Stomach (tissue), 8 donors: ENCODE measurements at regions not wholly inside any gene's neighbourhood (a gene's known extent, or its start where the extent isn't known, plus 50 kb on each side); places are given as distances from the start of the nearest gene placed in this dataset.
A peak's percentile ranks its signal among the peaks of the same experiment; 100 is the strongest.
"Not testable (repeated sequence)": the region's sequence is repeated elsewhere in the genome, so short reads cannot be mapped to it uniquely, and the experiment has no call there.

Source experiments
- DNase-seq, 2 donors: peaks; one replicate each; pipeline versions ENCODE4 v3.0.0 to v3.0.0-alpha.2; 2013 to 2019
- H3K27ac ChIP-seq, 5 donors: fragments of 200-600 bp in 4 of 5; sonication (generic) in 4 of 5; one replicate each; pipeline ENCODE4 v1.5.1; 2013 to 2019; ENCODE audit warnings: mild to moderate bottlenecking in 1 of 5, moderate library complexity in 1 of 5
- H3K27me3 ChIP-seq, 3 donors: fragments of 200-600 bp; sonication (generic); one replicate each; pipeline ENCODE4 v1.5.1; 2017 to 2019; ENCODE audit warnings: mixed run types in 1 of 3
- H3K36me3 ChIP-seq, 4 donors: fragments of 200-600 bp; sonication (generic); 1 replicate in 3 of 4; 2 replicates in 1 of 4; pipeline ENCODE4 v1.5.1; 2016 to 2019
- H3K4me1 ChIP-seq, 4 donors: fragments of 200-600 bp; sonication (generic); one replicate each; pipeline ENCODE4 v1.5.1; 2016 to 2019
- H3K4me3 ChIP-seq, 4 donors: fragments of 200-600 bp; sonication (generic) in 3 of 4; one replicate each; pipeline ENCODE4 v1.5.1; 2016 to 2019; ENCODE audit warnings: mild to moderate bottlenecking in 1 of 4
- H3K9me3 ChIP-seq, 4 donors: fragments of 200-600 bp; sonication (generic); one replicate each; pipeline ENCODE4 v1.5.1; 2016 to 2019
- CTCF ChIP-seq, 7 experiments: fragments of 450-650 bp in 4 of 7; fragments of 200-600 bp in 3 of 7; sonication (generic) in 3 of 7; IDR thresholded peaks; one replicate each; pipeline ENCODE4 v1.5.1; 2016 to 2019; ENCODE audit warnings: antibody characterized with exemption in 7 of 7, control low read depth in 2 of 7, mild to moderate bottlenecking in 1 of 7
- EP300 ChIP-seq: sonication (generic); formaldehyde crosslinking; IDR thresholded peaks from one replicate; pipeline ENCODE4 v1.6.1; 2017; ENCODE audit warnings: antibody characterized with exemption
- POLR2A ChIP-seq, 4 donors: fragments of 450-650 bp; IDR thresholded peaks; one replicate each; pipeline ENCODE4 v1.6.1; 2016; ENCODE audit warnings: antibody characterized with exemption in 4 of 4, control low read depth in 2 of 4, mild to moderate bottlenecking in 1 of 4, moderate library complexity in 1 of 4
- POLR2AphosphoS5 ChIP-seq, 3 donors: sonication (generic); formaldehyde crosslinking; IDR thresholded peaks; one replicate each; pipeline ENCODE4 v1.6.1; 2016; ENCODE audit warnings: antibody characterized with exemption in 3 of 3
- WGBS, 5 donors: extraction: QIAGEN DNeasy Blood & Tissue Kit in 3 of 5; methylation state at CpG; one replicate each; pipeline versions ENCODE4 v1.1.5 to v1.1.7; 2013 to 2018; 5-methylcytosine and 5-hydroxymethylcytosine counted together
- intact Hi-C: fragments of 100-400 bp; cut with DNase I; formaldehyde crosslinking; loops from one replicate; pipeline ENCODE4 v1.15.1; 2023; ENCODE audit warnings: low total_unique reads
- donor health status: healthy with polysubstance abuse.
- donor health status: Bipolar disorder and iron deficiency.
- donor health status: healthy.

- 69 to 88% (median 80%) methylated on average over 3 of the region's 3 CpGs for WGBS, 5 donors
- DNase-seq: no peak
- Histone ChIP-seq H3K36me3 (no peaks in the 10 kb centered on the region), H3K4me1 (no peaks in the 10 kb centered on the region), H3K27me3 (no peaks in the 10 kb centered on the region), H3K9me3 (no peaks in the 10 kb centered on the region), H3K27ac (no peak overlapping the region), H3K4me3 (no peak overlapping the region)
- TF ChIP-seq POLR2AphosphoS5 (IDR thresholded peaks at IDR 0.05): no peak
- TF ChIP-seq EP300: no peak
- TF ChIP-seq CTCF (IDR thresholded peaks at IDR 0.05): no peak
- no peak for TF ChIP-seq POLR2A (IDR thresholded peaks at IDR 0.05)
- intact Hi-C loops: no loop called here
Observed at GRCh38 chr2:35454966-35455638, 900.5 kb upstream of the CRIM1 start.

GRCh38 chr2:35447821-35448220 lies 907.8 kb upstream of the CRIM1 start:
- no peaks in the 10 kb centered on the region for H3K9me3 ChIP-seq
- H3K36me3 ChIP-seq: no peaks in the 10 kb centered on the region
- no peak overlapping the region for H3K4me3 ChIP-seq
- intact Hi-C loops: no loop called here
- H3K27ac ChIP-seq: no peak overlapping the region
- no peak for TF ChIP-seq CTCF (IDR thresholded peaks at IDR 0.05)
- TF ChIP-seq POLR2A (IDR thresholded peaks at IDR 0.05): no peak
- TF ChIP-seq EP300: no peak
- no peak for TF ChIP-seq POLR2AphosphoS5 (IDR thresholded peaks at IDR 0.05)
- no peaks in the 10 kb centered on the region for H3K4me1 ChIP-seq
- DNase-seq: no peak
- no peaks in the 10 kb centered on the region for H3K27me3 ChIP-seq

GRCh38 chr2:35447215-35447614 lies 908.4 kb upstream of the CRIM1 start:
- 49 to 71% (median 65%) methylated on average over 5 of the region's 5 CpGs for WGBS, 5 donors
- TF ChIP-seq CTCF (IDR thresholded peaks at IDR 0.05) (no peak), POLR2AphosphoS5 (IDR thresholded peaks at IDR 0.05) (no peak), EP300 (no peak), POLR2A (IDR thresholded peaks at IDR 0.05) (no peak)
- Histone ChIP-seq H3K27me3 (no peaks in the 10 kb centered on the region), H3K4me1 (no peaks in the 10 kb centered on the region), H3K36me3 (no peaks in the 10 kb centered on the region), H3K4me3 (no peak overlapping the region), H3K9me3 (no peaks in the 10 kb centered on the region), H3K27ac (no peak overlapping the region)
- intact Hi-C loops: no loop called here
- DNase-seq: peak in 1 of 2 donors; percentile 16

GRCh38 chr2:35443087-35443486 lies 912.5 kb upstream of the CRIM1 start:
- Histone ChIP-seq H3K27me3 (no peaks in the 10 kb centered on the region), H3K4me3 (no peak overlapping the region), H3K27ac (no peak overlapping the region), H3K4me1 (no peaks in the 10 kb centered on the region), H3K36me3 (no peaks in the 10 kb centered on the region), H3K9me3 (no peaks in the 10 kb centered on the region)
- no peak for TF ChIP-seq EP300
- TF ChIP-seq POLR2AphosphoS5 (IDR thresholded peaks at IDR 0.05): no peak
- TF ChIP-seq CTCF (IDR thresholded peaks at IDR 0.05): no peak
- TF ChIP-seq POLR2A (IDR thresholded peaks at IDR 0.05): no peak
- DNase-seq: no peak
- intact Hi-C loops: no loop called here

GRCh38 chr2:35441575-35441974 lies 914.0 kb upstream of the CRIM1 start:
- 76 to 88% (median 85%) methylated on average over 8 to 9 of the region's 9 CpGs for WGBS, 5 donors
- H3K36me3 ChIP-seq, intact Hi-C loops, DNase-seq, H3K9me3 ChIP-seq, H3K27ac ChIP-seq, H3K4me1 ChIP-seq, H3K4me3 ChIP-seq, H3K27me3 ChIP-seq: not testable (repeated sequence)

- H3K27ac ChIP-seq, H3K27me3 ChIP-seq, H3K9me3 ChIP-seq, intact Hi-C loops, H3K4me1 ChIP-seq, DNase-seq, H3K4me3 ChIP-seq, H3K36me3 ChIP-seq: not testable (repeated sequence)
- 72 to 95% (median 89%) methylated on average over 17 of the region's 17 CpGs for WGBS, 5 donors
Observed at GRCh38 chr2:35440308-35440707, 915.3 kb upstream of the CRIM1 start.

- WGBS, 5 donors: 80 to 91% (median 85%) methylated on average over 5 of the region's 5 CpGs
- DNase-seq, H3K4me1 ChIP-seq, H3K27me3 ChIP-seq, H3K4me3 ChIP-seq, H3K27ac ChIP-seq, H3K9me3 ChIP-seq, intact Hi-C loops, H3K36me3 ChIP-seq: not testable (repeated sequence)
Observed at GRCh38 chr2:35436893-35437292, 918.7 kb upstream of the CRIM1 start.
